ENCODE measurements at regions not wholly inside any gene's neighbourhood (a gene's known extent, or its start where the extent isn't known, plus 50 kb on each side); places are given as distances from the start of the nearest gene placed in this dataset.

GRCh38 chr1:192943522-192943921 lies 115.6 kb downstream of the UCHL5 start:
- H3K79me2 ChIP-seq (ENCODE audit: insufficient read depth, low read length), result no peaks in the 10 kb centered on the region
- ATAC-seq (ENCODE audit: insufficient read depth, low read depth) (peak; percentile 40; the same call in 1 of the 3 replicates), DNase-seq (no peak)
- H3K9ac ChIP-seq (ENCODE audit: low read depth, low read length), result no peak overlapping the region
- TF ChIP-seq CTCF (IDR thresholded peaks at IDR 0.05; ENCODE audit: borderline replicate concordance, extremely low read depth, low read length, poor library complexity, severe bottlenecking) (no peak), EZH2 (IDR thresholded peaks at IDR 0.05; ENCODE audit: borderline replicate concordance, low read depth, low read length, severe bottlenecking) (no peak)
- no peak overlapping the region for H2AFZ ChIP-seq (ENCODE audit: low read depth, low read length)
- no peaks in the 10 kb centered on the region for H3K9me3 ChIP-seq (ENCODE audit: insufficient read depth, low read length, severe bottlenecking)
- no peaks in the 10 kb centered on the region for H4K20me1 ChIP-seq (ENCODE audit: insufficient read depth, low read length)
- no peaks in the 10 kb centered on the region for H3K27me3 ChIP-seq (ENCODE audit: insufficient read depth, low read length, poor library complexity)
- no peaks in the 10 kb centered on the region for H3K36me3 ChIP-seq (ENCODE audit: insufficient read depth, low read length)
- H3K4me1 ChIP-seq (ENCODE audit: insufficient read depth, low read length), result no peaks in the 10 kb centered on the region
- H3K4me3 ChIP-seq (ENCODE audit: low read depth in 1 of 2, low read length in 2 of 2), result no peak overlapping the region
- H3K27ac ChIP-seq (ENCODE audit: low read length), result no peak overlapping the region
- H3K4me2 ChIP-seq (ENCODE audit: insufficient read depth, low read length), result no peak overlapping the region

GRCh38 chr1:192945390-192946130 lies 113.6 kb downstream of the UCHL5 start:
- H3K27ac ChIP-seq (ENCODE audit: low read length), result no peak overlapping the region
- no peaks in the 10 kb centered on the region for H3K9me3 ChIP-seq (ENCODE audit: insufficient read depth, low read length, severe bottlenecking)
- H3K79me2 ChIP-seq (ENCODE audit: insufficient read depth, low read length), result no peaks in the 10 kb centered on the region
- H3K27me3 ChIP-seq (ENCODE audit: insufficient read depth, low read length, poor library complexity), result no peaks in the 10 kb centered on the region
- H3K4me3 ChIP-seq (ENCODE audit: low read depth in 1 of 2, low read length in 2 of 2), result no peak overlapping the region
- H3K36me3 ChIP-seq (ENCODE audit: insufficient read depth, low read length), result no peaks in the 10 kb centered on the region
- no peaks in the 10 kb centered on the region for H3K4me1 ChIP-seq (ENCODE audit: insufficient read depth, low read length)
- DNase-seq (no peak), ATAC-seq (ENCODE audit: insufficient read depth, low read depth) (no peak)
- no peak overlapping the region for H2AFZ ChIP-seq (ENCODE audit: low read depth, low read length)
- no peak overlapping the region for H3K4me2 ChIP-seq (ENCODE audit: insufficient read depth, low read length)
- no peak overlapping the region for H3K9ac ChIP-seq (ENCODE audit: low read depth, low read length)
- H4K20me1 ChIP-seq (ENCODE audit: insufficient read depth, low read length), result no peaks in the 10 kb centered on the region
- no peak for TF ChIP-seq CTCF (IDR thresholded peaks at IDR 0.05; ENCODE audit: borderline replicate concordance, extremely low read depth, low read length, poor library complexity, severe bottlenecking)
- no peak for TF ChIP-seq EZH2 (IDR thresholded peaks at IDR 0.05; ENCODE audit: borderline replicate concordance, low read depth, low read length, severe bottlenecking)

- DNase-seq, result no peak
- no peaks in the 10 kb centered on the region for H4K20me1 ChIP-seq (ENCODE audit: insufficient read depth, low read length)
- TF ChIP-seq EZH2 (IDR thresholded peaks at IDR 0.05; ENCODE audit: borderline replicate concordance, low read depth, low read length, severe bottlenecking) (no peak), CTCF (IDR thresholded peaks at IDR 0.05; ENCODE audit: borderline replicate concordance, extremely low read depth, low read length, poor library complexity, severe bottlenecking) (no peak)
Measured at GRCh38 chr1:192949783-192950182, 109.4 kb downstream of the UCHL5 start.

More at GRCh38 chr1:192949783-192950182, 109.4 kb downstream of the UCHL5 start:
- no peaks in the 10 kb centered on the region for H3K27me3 ChIP-seq (ENCODE audit: insufficient read depth, low read length, poor library complexity)
- H3K4me3 ChIP-seq (ENCODE audit: low read depth in 1 of 2, low read length in 2 of 2), result no peak overlapping the region
- H3K9me3 ChIP-seq (ENCODE audit: insufficient read depth, low read length, severe bottlenecking), result no peaks in the 10 kb centered on the region
- ATAC-seq (ENCODE audit: insufficient read depth, low read depth), result no peak
- H2AFZ ChIP-seq (ENCODE audit: low read depth, low read length), result no peak overlapping the region
- H3K36me3 ChIP-seq (ENCODE audit: insufficient read depth, low read length), result no peaks in the 10 kb centered on the region
- H3K27ac ChIP-seq (ENCODE audit: low read length), result no peak overlapping the region
- no peaks in the 10 kb centered on the region for H3K79me2 ChIP-seq (ENCODE audit: insufficient read depth, low read length)
- H3K4me2 ChIP-seq (ENCODE audit: insufficient read depth, low read length), result no peak overlapping the region
- no peak overlapping the region for H3K9ac ChIP-seq (ENCODE audit: low read depth, low read length)
- no peaks in the 10 kb centered on the region for H3K4me1 ChIP-seq (ENCODE audit: insufficient read depth, low read length)

All from DND-41 (cell line).